Activated CD4-positive, alpha-beta T cell treated with anti-CD3 and anti-CD28 coated beads, Interleukin-2, amount 50 U/mL, for 24 hours (primary cell): ENCODE measurements at regions not wholly inside any gene's neighbourhood (a gene's known extent, or its start where the extent isn't known, plus 50 kb on each side); places are given as distances from the start of the nearest gene placed in this dataset.
"Not testable (repeated sequence)": the region's sequence is repeated elsewhere in the genome, so short reads cannot be mapped to it uniquely, and the experiment has no call there.

Experiments used
- DNase-seq, 2 donors: peaks; one replicate each; pipeline ENCODE4 v3.0.0-alpha.2; 2020; ENCODE audit warnings: low read depth in 1 of 2, low spot score in 1 of 2

GRCh38 chr20:57983082-57983481, 245.4 kb downstream of the ANKRD60 start:
- no peak for DNase-seq

- no peak for DNase-seq
Measured at GRCh38 chr20:57980506-57980905, 247.9 kb downstream of the ANKRD60 start.

GRCh38 chr20:57977569-57977968, 250.9 kb downstream of the ANKRD60 start:
- no peak for DNase-seq

- no peak for DNase-seq
Measured at GRCh38 chr20:57977141-57977540, 251.3 kb downstream of the ANKRD60 start.

- no peak for DNase-seq
Measured at GRCh38 chr20:57974863-57975262, 253.6 kb downstream of the ANKRD60 start.

GRCh38 chr20:57973886-57974285, 254.6 kb downstream of the ANKRD60 start:
- DNase-seq, result no peak

GRCh38 chr20:57971583-57971982, 256.9 kb downstream of the ANKRD60 start:
- not testable (repeated sequence) for DNase-seq

- no peak for DNase-seq
Measured at GRCh38 chr20:57970856-57971255, 257.6 kb downstream of the ANKRD60 start.

- DNase-seq, result no peak
Measured at GRCh38 chr20:57970116-57970515, 258.3 kb downstream of the ANKRD60 start.

- DNase-seq, result no peak
Measured at GRCh38 chr20:57968120-57968519, 258.3 kb upstream of the PMEPA1 start.

GRCh38 chr20:57967364-57967763, 257.5 kb upstream of the PMEPA1 start:
- DNase-seq, result no peak

- no peak for DNase-seq
Measured at GRCh38 chr20:57966620-57967019, 256.8 kb upstream of the PMEPA1 start.

GRCh38 chr20:57965441-57965840, 255.6 kb upstream of the PMEPA1 start:
- DNase-seq, result no peak

- DNase-seq, result no peak
Measured at GRCh38 chr20:57964011-57964862, 254.4 kb upstream of the PMEPA1 start.

GRCh38 chr20:57960803-57961575, 251.2 kb upstream of the PMEPA1 start:
- DNase-seq, result no peak

GRCh38 chr20:57959589-57959988, 249.8 kb upstream of the PMEPA1 start:
- DNase-seq, result no peak

GRCh38 chr20:57959018-57959417, 249.2 kb upstream of the PMEPA1 start:
- no peak for DNase-seq

- DNase-seq, result no peak
Measured at GRCh38 chr20:57958050-57958420, 248.2 kb upstream of the PMEPA1 start.

GRCh38 chr20:57957411-57958049, 247.7 kb upstream of the PMEPA1 start:
- no peak for DNase-seq

- DNase-seq, result no peak
Measured at GRCh38 chr20:57953638-57954037, 243.8 kb upstream of the PMEPA1 start.

GRCh38 chr20:57952136-57952535, 242.3 kb upstream of the PMEPA1 start:
- no peak for DNase-seq

GRCh38 chr20:57951549-57951948, 241.7 kb upstream of the PMEPA1 start:
- no peak for DNase-seq
